GM12878 (cell line): ENCODE measurements at regions not wholly inside any gene's neighbourhood (a gene's known extent, or its start where the extent isn't known, plus 50 kb on each side); places are given as distances from the start of the nearest gene placed in this dataset.

Experiments
- ATAC-seq: fragments of 200-7000 bp; cut with Tn5 transposase; 3 replicates; pipeline ENCODE4 v1.9.1; 2020; ENCODE audit warnings: mild to moderate bottlenecking, moderate library complexity
- BruUV-seq: library from RNA; stranded (reverse); fragments of 400-500 nt; replicated peaks from 2 replicates; lab custom pipeline; 2021; lab: Mats Ljungman, UMichigan
- CTCF ChIA-PET: fragments of 300-600 bp; sonication (Branson Sonifier 250); formaldehyde crosslinking; extraction: SDS; loops from one replicate; lab custom pipeline; 2021; ENCODE audit warnings: inconsistent platforms; lab: Yijun Ruan, JAX
- POLR2A ChIA-PET: fragments of 350-600 bp; formaldehyde crosslinking; extraction: SDS; loops from one replicate; lab custom pipeline; 2021; ENCODE audit warnings: inconsistent platforms; lab: Charles Lee
- RAD21 ChIA-PET: fragments of 300-600 bp; sonication (Branson Sonifier 250); formaldehyde crosslinking; loops from one replicate; lab custom pipeline; 2023; ENCODE audit warnings: antibody characterized with exemption; ENCODE audit not compliant: unreplicated experiment; lab: Charles Lee
- SMC1A ChIA-PET: fragments of 300-600 bp; sonication (Branson Sonifier 250); formaldehyde crosslinking; loops from one replicate; lab custom pipeline; 2023; ENCODE audit not compliant: unreplicated experiment, uncharacterized antibody; lab: Charles Lee
- DNase-seq: peaks from one replicate; pipeline ENCODE4 v3.0.0-alpha.2; 2011; ENCODE audit warnings: low read depth, low spot score
- FAIRE-seq: peaks from 3 replicates; lab custom pipeline; 2011; peaks lifted over from hg19 to GRCh38; lab: Jason Lieb, UNC
- H2AFZ ChIP-seq: 2 replicates; pipeline ENCODE4 v1.6.0; 2011; ENCODE audit warnings: low read depth, low read length, control low read depth; ENCODE audit not compliant: control insufficient read depth
- H3K27ac ChIP-seq: 2 replicates; pipeline ENCODE4 v1.5.1; 2011; ENCODE audit warnings: control low read depth; ENCODE audit not compliant: control insufficient read depth, insufficient read depth
- H3K27me3 ChIP-seq, 2 experiments: replicated peaks in 1 of 2; 2 replicates each; pipeline versions ENCODE4 v1.6.0 to v1.6.1; 2011; ENCODE audit warnings: low read length in 1 of 2; ENCODE audit not compliant: control insufficient read depth in 2 of 2, insufficient read depth in 2 of 2
- H3K36me3 ChIP-seq, 2 experiments: 2 replicates each; pipeline ENCODE4 v1.5.1; 2011; ENCODE audit warnings: low read length in 1 of 2; ENCODE audit not compliant: control insufficient read depth in 2 of 2, insufficient read depth in 2 of 2
- H3K4me1 ChIP-seq: 2 replicates; pipeline ENCODE4 v1.6.1; 2011; ENCODE audit warnings: mild to moderate bottlenecking, low read length, moderate library complexity, mixed read lengths; ENCODE audit not compliant: control insufficient read depth, insufficient read depth
- H3K4me2 ChIP-seq: 2 replicates; pipeline ENCODE4 v1.6.0; 2011; ENCODE audit warnings: control low read depth; ENCODE audit not compliant: control insufficient read depth, insufficient read depth
- H3K4me3 ChIP-seq: fragments of 200-600 bp; sonication (generic); 2 replicates; pipeline ENCODE4 v1.5.1; 2016
- H3K79me2 ChIP-seq: 2 replicates; pipeline ENCODE4 v1.6.0; 2011; ENCODE audit warnings: low read length; ENCODE audit not compliant: control insufficient read depth, insufficient read depth
- H3K9ac ChIP-seq: 2 replicates; pipeline ENCODE4 v1.8.0; 2011; ENCODE audit warnings: low read length, control low read depth, mixed read lengths; ENCODE audit not compliant: control insufficient read depth, insufficient read depth
- H3K9me3 ChIP-seq: replicated peaks from 3 replicates; pipeline ENCODE4 v1.5.1; 2011; ENCODE audit warnings: mild to moderate bottlenecking, low read length; ENCODE audit not compliant: control insufficient read depth, insufficient read depth
- H4K20me1 ChIP-seq: 2 replicates; pipeline ENCODE4 v1.6.0; 2011; ENCODE audit not compliant: control insufficient read depth, insufficient read depth
- CHD2 ChIP-seq: IDR thresholded peaks from 2 replicates; pipeline ENCODE4 v1.6.1; 2011; ENCODE audit warnings: low read depth, low read length, improper control_type of control experiment, borderline replicate concordance
- CTCF ChIP-seq, 3 experiments: IDR thresholded peaks in 2 of 3; conservative IDR thresholded peaks in 1 of 3; 2 replicates each; pipeline ENCODE4 v1.5.1; 2011; ENCODE audit warnings: low read depth in 3 of 3, low read length in 3 of 3, mild to moderate bottlenecking in 3 of 3, control low read depth in 2 of 3, moderate library complexity in 2 of 3, inconsistent platforms in 1 of 3, mixed read lengths in 1 of 3; ENCODE audit not compliant: control insufficient read depth in 2 of 3, insufficient read depth in 1 of 3; ENCODE audit errors: extremely low read depth in 1 of 3
- MTA3 ChIP-seq: IDR thresholded peaks from 2 replicates; pipeline ENCODE4 v1.6.1; 2012; ENCODE audit warnings: low read length, inconsistent platforms, borderline replicate concordance
- NFYA ChIP-seq: IDR thresholded peaks from 2 replicates; pipeline ENCODE4 v1.6.1; 2011; ENCODE audit warnings: low read depth, mild to moderate bottlenecking, low read length, improper control_type of control experiment, borderline replicate concordance
- RAD51 ChIP-seq: fragments of 450-650 bp; IDR thresholded peaks from 2 replicates; pipeline ENCODE4 v1.6.1; 2016; ENCODE audit warnings: moderate library complexity, mild to moderate bottlenecking, inconsistent platforms
- RCOR1 ChIP-seq: conservative IDR thresholded peaks from 2 replicates; pipeline ENCODE4 v1.6.1; 2012; ENCODE audit warnings: low read depth, low read length, improper control_type of control experiment
- STAT3 ChIP-seq: IDR thresholded peaks from 2 replicates; pipeline ENCODE4 v1.6.1; 2011; ENCODE audit warnings: low read depth, low read length, improper control_type of control experiment
- WGBS: methylation state at CpG from one replicate; pipeline ENCODE4 v1.1.6; 2016; ENCODE audit warnings: low lambda C conversion rate; ENCODE audit not compliant: insufficient replicate concordance, insufficient coverage; ENCODE audit errors: missing lambda C conversion rate; 5-methylcytosine and 5-hydroxymethylcytosine counted together
- in situ Hi-C: fragments of 300-500 bp; cut with MboI; formaldehyde crosslinking; loops from 9 replicates; pipeline ENCODE4 v1.14.3; 2018; ENCODE audit warnings: mixed read lengths
- intact Hi-C: fragments of 100-400 bp; cut with micrococcal nuclease; formaldehyde crosslinking; loops from one replicate; pipeline ENCODE4 v1.14.2; 2022; ENCODE audit not compliant: unreplicated experiment
- TF ChIP-seq, protein P1 (sequence below): fragments of 150-350 bp; IDR thresholded peaks from 2 replicates; pipeline ENCODE4 v1.6.1; 2016; ENCODE audit warnings: low read depth, low read length

- H2AFZ ChIP-seq: no peak overlapping the region
- in situ Hi-C loops (no loop called here), intact Hi-C loops (no loop called here)
- no peak for DNase-seq
- CTCF ChIA-PET: interaction anchor here (1.0 to 1.7 kb wide), 3 partner anchors 11 to 205 kb away, joined by 3 to 4 read pairs (median 4); no protein-coding TSS in a partner anchor
- POLR2A ChIA-PET: no interaction called here
- no peaks in the 10 kb centered on the region for H3K9me3 ChIP-seq
- SMC1A ChIA-PET: interaction anchor here (1.0 kb wide), 1 partner anchor 50 kb away, joined by 3 read pairs; no protein-coding TSS in a partner anchor
- no peak overlapping the region for H3K9ac ChIP-seq
- no peaks in the 10 kb centered on the region for H3K27me3 ChIP-seq
- H4K20me1 ChIP-seq: no peaks in the 10 kb centered on the region
- WGBS: 39% methylated on average over 2 of the region's 2 CpGs
- H3K4me1 ChIP-seq: no peaks in the 10 kb centered on the region
- no peak overlapping the region for H3K4me3 ChIP-seq
- H3K27ac ChIP-seq: no peak overlapping the region
- no peak for FAIRE-seq
- RAD21 ChIA-PET: interaction anchor here (1.1 kb wide), 1 partner anchor 9 kb away, joined by 3 read pairs; no protein-coding TSS in a partner anchor
- peak; percentile 58 for ATAC-seq
- H3K4me2 ChIP-seq: no peak overlapping the region
- no TSS peak for BruUV-seq
- no peaks in the 10 kb centered on the region for H3K36me3 ChIP-seq
- TF ChIP-seq STAT3 (no peak), RAD51 (no peak), MTA3 (no peak), RCOR1 (no peak), NFYA (no peak), CHD2 (no peak)
- TF ChIP-seq, all 136 proteins: peak for 0
- H3K79me2 ChIP-seq: no peaks in the 10 kb centered on the region
Observed at GRCh38 chr3:166060789-166061479, 223.7 kb upstream of the BCHE start.

DNA sequence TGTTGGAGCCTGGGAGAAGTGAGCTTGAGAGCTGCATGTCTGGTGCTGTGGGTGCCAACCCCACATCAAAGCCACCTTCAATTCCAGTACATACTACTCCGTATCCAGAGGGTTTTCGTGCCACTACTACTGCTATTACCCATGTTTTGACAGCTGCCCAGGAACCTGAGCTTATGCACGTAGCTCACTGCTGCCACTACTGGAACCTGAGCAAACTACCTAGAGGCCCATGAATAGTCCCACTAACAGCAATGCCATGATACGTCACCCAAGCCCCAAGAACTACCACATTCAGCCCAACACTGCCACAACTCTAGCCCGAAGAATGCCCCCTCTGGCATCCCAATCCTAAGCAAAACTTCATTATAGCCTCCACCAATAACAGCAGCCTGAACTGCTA lies 215.2 kb upstream of the BCHE start:
- H3K79me2 ChIP-seq: no peaks in the 10 kb centered on the region
- 5% methylated on average over 5 of the region's 5 CpGs for WGBS
- no peaks in the 10 kb centered on the region for H3K9me3 ChIP-seq
- H3K4me3 ChIP-seq: no peak overlapping the region
- DNase-seq (no peak), FAIRE-seq (no peak), ATAC-seq (peak; percentile 90)
- in situ Hi-C loops (no loop called here), intact Hi-C loops (no loop called here)
- H3K9ac ChIP-seq: no peak overlapping the region
- H3K4me2 ChIP-seq: no peak overlapping the region
- H3K4me1 ChIP-seq: no peaks in the 10 kb centered on the region
- no peak overlapping the region for H2AFZ ChIP-seq
- H3K36me3 ChIP-seq: no peaks in the 10 kb centered on the region
- ChIA-PET POLR2A (no interaction called here), CTCF (interaction anchor here (0.5 to 1.0 kb wide), 3 partner anchors 24 to 417 kb away, joined by 3 read pairs; no protein-coding TSS in a partner anchor), RAD21 (interaction anchor here (0.8 to 1.1 kb wide), 2 partner anchors 9 to 207 kb away, joined by 3 read pairs; no protein-coding TSS in a partner anchor), SMC1A (no interaction called here)
- no peaks in the 10 kb centered on the region for H3K27me3 ChIP-seq
- no peak overlapping the region for H3K27ac ChIP-seq
- 0 out of 6 replicates have a peak, but pooled peaks of 1 of the 3 experiments have one; percentile 12 for TF ChIP-seq CTCF (IDR thresholded peaks at IDR 0.05 in 2 of 3, conservative IDR thresholded peaks at IDR 0.05 in 1 of 3; ENCODE audit: control insufficient read depth in 2 of 3, extremely low read depth in 1 of 3, insufficient read depth in 1 of 3, low read depth in 3 of 3, low read length in 3 of 3)
- TF ChIP-seq, protein P1, sequence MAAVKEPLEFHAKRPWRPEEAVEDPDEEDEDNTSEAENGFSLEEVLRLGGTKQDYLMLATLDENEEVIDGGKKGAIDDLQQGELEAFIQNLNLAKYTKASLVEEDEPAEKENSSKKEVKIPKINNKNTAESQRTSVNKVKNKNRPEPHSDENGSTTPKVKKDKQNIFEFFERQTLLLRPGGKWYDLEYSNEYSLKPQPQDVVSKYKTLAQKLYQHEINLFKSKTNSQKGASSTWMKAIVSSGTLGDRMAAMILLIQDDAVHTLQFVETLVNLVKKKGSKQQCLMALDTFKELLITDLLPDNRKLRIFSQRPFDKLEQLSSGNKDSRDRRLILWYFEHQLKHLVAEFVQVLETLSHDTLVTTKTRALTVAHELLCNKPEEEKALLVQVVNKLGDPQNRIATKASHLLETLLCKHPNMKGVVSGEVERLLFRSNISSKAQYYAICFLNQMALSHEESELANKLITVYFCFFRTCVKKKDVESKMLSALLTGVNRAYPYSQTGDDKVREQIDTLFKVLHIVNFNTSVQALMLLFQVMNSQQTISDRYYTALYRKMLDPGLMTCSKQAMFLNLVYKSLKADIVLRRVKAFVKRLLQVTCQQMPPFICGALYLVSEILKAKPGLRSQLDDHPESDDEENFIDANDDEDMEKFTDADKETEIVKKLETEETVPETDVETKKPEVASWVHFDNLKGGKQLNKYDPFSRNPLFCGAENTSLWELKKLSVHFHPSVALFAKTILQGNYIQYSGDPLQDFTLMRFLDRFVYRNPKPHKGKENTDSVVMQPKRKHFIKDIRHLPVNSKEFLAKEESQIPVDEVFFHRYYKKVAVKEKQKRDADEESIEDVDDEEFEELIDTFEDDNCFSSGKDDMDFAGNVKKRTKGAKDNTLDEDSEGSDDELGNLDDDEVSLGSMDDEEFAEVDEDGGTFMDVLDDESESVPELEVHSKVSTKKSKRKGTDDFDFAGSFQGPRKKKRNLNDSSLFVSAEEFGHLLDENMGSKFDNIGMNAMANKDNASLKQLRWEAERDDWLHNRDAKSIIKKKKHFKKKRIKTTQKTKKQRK: no peak
- H4K20me1 ChIP-seq: no peaks in the 10 kb centered on the region
- no TSS peak for BruUV-seq
